ENCODE measurements at regions not wholly inside any gene's neighbourhood (a gene's known extent, or its start where the extent isn't known, plus 50 kb on each side); places are given as distances from the start of the nearest gene placed in this dataset.

GRCh38 chr14:54170301-54170700 is 213.7 kb upstream of the BMP4 start:
- DNase-seq (ENCODE audit: insufficient read length, low spot score), result no peak
- FAIRE-seq, result no peak

GRCh38 chr14:54172114-54172513 is 215.5 kb upstream of the BMP4 start:
- DNase-seq (ENCODE audit: insufficient read length, low spot score), result no peak
- peak; percentile 83 for FAIRE-seq

GRCh38 chr14:54172562-54172961 is 215.9 kb upstream of the BMP4 start:
- FAIRE-seq (peak; percentile 73), DNase-seq (ENCODE audit: insufficient read length, low spot score) (no peak)

GRCh38 chr14:54173802-54174201 is 217.2 kb upstream of the BMP4 start:
- FAIRE-seq (no peak), DNase-seq (ENCODE audit: insufficient read length, low spot score) (no peak)

- DNase-seq (ENCODE audit: insufficient read length, low spot score) (no peak), FAIRE-seq (no peak)
These were observed 217.8 kb upstream of the BMP4 start for GRCh38 chr14:54174457-54174856.

GRCh38 chr14:54175298-54175942 is 218.8 kb upstream of the BMP4 start:
- peak; percentile 93 for FAIRE-seq
- peak; percentile 80 for DNase-seq (ENCODE audit: insufficient read length, low spot score)

GRCh38 chr14:54177019-54177418 is 219.8 kb upstream of the CDKN3 start:
- DNase-seq (ENCODE audit: insufficient read length, low spot score), result no peak
- no peak for FAIRE-seq

GRCh38 chr14:54177641-54178621 is 218.9 kb upstream of the CDKN3 start:
- DNase-seq (ENCODE audit: insufficient read length, low spot score) (no peak), FAIRE-seq (peak; percentile 80)

- FAIRE-seq, result no peak
- DNase-seq (ENCODE audit: insufficient read length, low spot score), result peak; percentile 29
These were observed 214.3 kb upstream of the CDKN3 start for GRCh38 chr14:54182419-54183045.

GRCh38 chr14:54186821-54187763 is 209.7 kb upstream of the CDKN3 start:
- FAIRE-seq, result peak; percentile 84
- DNase-seq (ENCODE audit: insufficient read length, low spot score), result no peak

- no peak for DNase-seq (ENCODE audit: insufficient read length, low spot score)
- FAIRE-seq, result no peak
These were observed 208.6 kb upstream of the CDKN3 start for GRCh38 chr14:54188064-54188666.

GRCh38 chr14:54189333-54189732 is 207.5 kb upstream of the CDKN3 start:
- FAIRE-seq (no peak), DNase-seq (ENCODE audit: insufficient read length, low spot score) (no peak)

GRCh38 chr14:54189748-54190354 is 207.0 kb upstream of the CDKN3 start:
- FAIRE-seq, result peak; percentile 97

GRCh38 chr14:54191846-54192245 is 205.0 kb upstream of the CDKN3 start:
- FAIRE-seq (no peak), DNase-seq (ENCODE audit: insufficient read length, low spot score) (no peak)

More at GRCh38 chr14:54189748-54190354, 207.0 kb upstream of the CDKN3 start:
- peak; percentile 84 for DNase-seq (ENCODE audit: insufficient read length, low spot score)

GRCh38 chr14:54192610-54193009 is 204.2 kb upstream of the CDKN3 start:
- peak; percentile 16 for FAIRE-seq
- DNase-seq (ENCODE audit: insufficient read length, low spot score), result no peak

GRCh38 chr14:54193871-54194270 is 202.9 kb upstream of the CDKN3 start:
- FAIRE-seq, result peak; percentile 74

GRCh38 chr14:54194501-54194900 is 202.3 kb upstream of the CDKN3 start:
- DNase-seq (ENCODE audit: insufficient read length, low spot score), result no peak
- FAIRE-seq, result no peak

More at GRCh38 chr14:54193871-54194270, 202.9 kb upstream of the CDKN3 start:
- no peak for DNase-seq (ENCODE audit: insufficient read length, low spot score)

GRCh38 chr14:54197369-54197768 is 199.4 kb upstream of the CDKN3 start:
- no peak for DNase-seq (ENCODE audit: insufficient read length, low spot score)
- FAIRE-seq, result no peak

- DNase-seq (ENCODE audit: insufficient read length, low spot score), result no peak
- FAIRE-seq, result no peak
These were observed 196.1 kb upstream of the CDKN3 start for GRCh38 chr14:54200726-54201125.

Measured in HTR-8/SVneo (cell line).